DLD1 (cell line): ENCODE measurements at regions not wholly inside any gene's neighbourhood (a gene's known extent, or its start where the extent isn't known, plus 50 kb on each side); places are given as distances from the start of the nearest gene placed in this dataset.

Experiments used
- in situ Hi-C: cut with HindIII; loops from 2 replicates; pipeline ENCODE4 v1.10.0; 2017; ENCODE audit warnings: low sequenced_read_pairs

- in situ Hi-C loops = no loop called here
Measured at GRCh38 chr3:194768586-194768985, 82.9 kb downstream of the FAM43A start.

GRCh38 chr3:194769020-194769643 lies 83.4 kb downstream of the FAM43A start:
- in situ Hi-C loops = no loop called here

DNA sequence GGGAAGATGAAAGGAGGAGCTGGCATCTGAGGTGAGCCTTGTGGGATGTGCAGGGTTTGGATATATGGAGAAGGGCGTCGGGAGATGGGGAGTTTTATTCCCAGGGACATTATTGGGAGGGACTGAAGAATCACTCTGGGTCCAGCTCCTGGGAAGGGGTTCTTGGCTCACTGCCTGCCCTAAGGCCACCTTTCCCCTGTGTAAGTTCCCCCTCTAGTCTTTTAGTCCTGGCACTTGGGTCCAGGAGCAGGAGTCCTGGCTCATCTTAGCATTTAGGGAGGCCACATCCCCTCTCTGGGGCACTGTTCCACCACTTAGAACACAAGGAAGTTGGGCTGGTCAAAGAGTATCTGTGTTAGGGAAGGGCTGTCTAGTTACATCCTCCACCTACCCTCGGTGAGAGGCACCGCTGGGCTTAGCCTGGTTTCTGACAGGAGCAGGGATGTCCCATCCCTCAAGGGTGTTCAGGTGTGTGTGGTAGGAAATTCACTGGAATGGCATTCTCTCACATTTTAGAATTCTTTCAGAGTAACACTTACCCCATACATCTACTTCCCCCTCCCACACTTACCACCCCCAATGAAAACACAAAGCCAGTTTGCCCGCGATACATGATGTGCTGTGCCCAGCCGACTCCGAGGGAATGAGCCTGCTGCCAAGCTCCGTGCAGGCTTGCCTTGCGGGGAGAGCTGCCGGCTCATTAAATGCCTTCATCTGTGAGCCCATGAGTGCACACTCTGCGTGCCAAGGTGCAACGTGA lies 86.7 kb downstream of the FAM43A start:
- in situ Hi-C loops = no loop called here

DNA sequence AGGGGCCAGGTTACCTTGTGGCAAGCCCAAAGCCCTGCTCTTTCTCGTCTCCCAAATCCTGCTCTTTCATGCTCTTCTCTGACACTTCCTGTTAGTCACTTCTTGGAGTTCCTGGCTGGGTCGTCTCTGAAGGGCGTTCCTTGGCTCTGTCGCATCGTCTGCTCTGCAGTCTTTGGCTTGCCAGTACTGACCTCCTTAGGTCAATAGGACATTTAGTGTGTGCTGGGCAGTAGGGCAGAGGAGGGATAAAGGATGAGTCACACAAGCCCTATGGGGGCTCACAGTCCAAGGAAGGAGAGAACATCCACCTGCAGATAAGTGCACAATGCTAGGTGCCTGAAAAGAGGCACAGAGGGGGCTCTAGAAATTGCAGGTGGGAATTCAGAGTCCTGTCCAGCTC lies 87.5 kb downstream of the FAM43A start:
- in situ Hi-C loops = no loop called here

GRCh38 chr3:194773771-194774455 lies 88.2 kb downstream of the FAM43A start:
- in situ Hi-C loops = no loop called here

DNA sequence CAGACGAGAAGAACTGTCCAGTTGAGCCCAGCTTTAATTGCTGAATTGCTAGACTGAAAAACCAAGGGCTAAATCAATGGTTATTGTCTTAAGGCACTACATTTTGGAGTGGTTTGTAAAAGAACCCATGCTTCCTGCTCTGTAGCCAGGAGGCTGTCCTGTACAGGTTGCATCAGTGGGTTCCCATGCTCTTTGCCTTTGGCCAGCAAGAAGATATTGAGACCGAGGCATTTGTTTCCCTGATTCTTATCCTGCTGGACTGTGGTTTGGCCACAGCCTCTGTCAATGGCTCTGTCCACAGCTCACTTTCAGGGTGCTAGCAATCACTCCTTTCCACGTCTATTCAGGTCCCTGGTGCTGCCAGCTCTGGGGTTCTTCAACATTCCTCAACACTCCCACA lies 89.6 kb downstream of the FAM43A start:
- in situ Hi-C loops = no loop called here

- in situ Hi-C loops = no loop called here
Measured at GRCh38 chr3:194775731-194776130, 90.0 kb downstream of the FAM43A start.

DNA sequence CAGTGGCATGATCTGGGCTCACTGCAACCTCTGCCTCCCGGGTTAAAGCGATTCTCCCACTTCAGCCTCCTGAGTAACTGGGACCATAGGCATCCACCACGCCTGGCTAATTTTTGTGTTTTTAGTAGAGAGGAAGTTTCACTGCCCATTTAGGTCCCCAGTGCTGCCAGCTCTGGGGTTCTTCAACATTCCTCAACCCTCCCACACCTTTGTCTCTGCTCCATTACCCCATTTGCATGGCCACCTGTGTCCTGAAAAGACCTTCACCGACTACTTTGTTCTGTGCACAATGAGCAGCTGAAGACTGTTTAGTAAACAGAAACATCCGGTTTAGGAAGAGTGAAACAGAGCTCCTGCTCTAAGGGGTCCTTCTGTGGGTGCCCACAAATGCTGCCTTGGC lies 92.0 kb downstream of the FAM43A start:
- in situ Hi-C loops = no loop called here

- in situ Hi-C loops = no loop called here
Measured at GRCh38 chr3:194779729-194780224, 94.1 kb downstream of the FAM43A start.

- in situ Hi-C loops = no loop called here
Measured at GRCh38 chr3:194780706-194781105, 95.0 kb downstream of the FAM43A start.

- in situ Hi-C loops = no loop called here
Measured at GRCh38 chr3:194781617-194782016, 95.9 kb downstream of the FAM43A start.

- in situ Hi-C loops = no loop called here
Measured at GRCh38 chr3:194782698-194783404, 97.2 kb downstream of the FAM43A start.

- in situ Hi-C loops = no loop called here
Measured at GRCh38 chr3:194784361-194784760, 98.7 kb downstream of the FAM43A start.

DNA sequence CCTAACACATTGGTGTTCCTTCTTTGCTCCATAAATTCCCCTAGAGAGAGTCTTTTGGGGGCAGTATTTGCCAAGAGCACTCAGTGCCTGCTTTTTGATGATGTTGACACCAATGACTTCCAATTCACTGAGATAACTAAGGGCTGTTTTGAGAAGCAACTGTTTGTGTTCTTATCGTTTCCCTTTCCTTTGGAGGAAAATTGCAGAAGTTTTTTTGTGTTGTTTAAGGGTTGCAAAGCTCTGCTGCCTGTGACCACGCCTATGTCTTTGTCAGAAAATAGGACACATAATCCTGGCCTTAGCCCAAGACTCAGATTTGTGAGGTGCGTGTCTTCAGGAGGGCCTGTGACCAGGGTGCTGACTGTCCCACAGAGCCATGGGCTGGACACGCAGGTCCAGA lies 99.6 kb downstream of the FAM43A start:
- in situ Hi-C loops = no loop called here

DNA sequence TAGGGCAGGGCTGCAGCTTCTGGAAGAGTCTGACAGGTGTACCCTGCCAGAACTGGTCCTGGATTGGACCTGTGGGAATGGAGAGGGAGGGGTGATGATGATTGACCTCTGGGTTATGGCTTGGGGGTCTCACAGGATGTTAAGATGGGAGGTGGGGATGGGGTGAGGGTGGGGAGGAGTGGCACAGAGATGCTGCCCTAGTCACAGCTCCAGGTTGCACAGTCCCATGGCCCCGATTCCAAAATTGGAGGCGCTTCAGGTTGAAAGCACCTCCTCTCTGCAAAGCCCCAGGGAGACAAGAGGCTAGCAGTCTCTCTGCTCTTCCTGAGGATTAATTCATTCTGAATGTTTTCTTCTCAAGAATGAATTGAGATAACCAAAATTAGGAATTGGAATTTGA lies 101.4 kb downstream of the FAM43A start:
- in situ Hi-C loops = no loop called here

DNA sequence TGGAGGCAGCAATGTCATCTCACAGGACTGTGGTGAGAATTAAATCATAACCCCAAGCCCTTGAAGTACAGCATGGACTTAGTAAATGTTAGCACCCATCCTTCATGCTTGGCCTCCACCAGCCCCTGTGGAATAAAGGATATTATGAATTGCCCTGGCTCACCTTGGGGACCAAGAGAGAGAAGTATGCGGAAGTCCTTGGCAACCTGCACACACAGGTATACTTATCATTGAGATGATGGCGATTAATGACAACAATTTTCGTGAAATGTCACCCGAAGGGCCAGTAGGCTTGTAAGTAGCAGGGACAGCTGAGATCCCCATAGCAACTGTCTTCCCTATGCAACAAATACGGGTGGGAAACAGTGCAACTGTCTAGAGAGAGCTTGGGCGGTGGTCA lies 102.0 kb downstream of the FAM43A start:
- in situ Hi-C loops = no loop called here

GRCh38 chr3:194792368-194792767 lies 106.7 kb downstream of the FAM43A start:
- in situ Hi-C loops = no loop called here

GRCh38 chr3:194797555-194798250 lies 112.0 kb downstream of the FAM43A start:
- in situ Hi-C loops = no loop called here

DNA sequence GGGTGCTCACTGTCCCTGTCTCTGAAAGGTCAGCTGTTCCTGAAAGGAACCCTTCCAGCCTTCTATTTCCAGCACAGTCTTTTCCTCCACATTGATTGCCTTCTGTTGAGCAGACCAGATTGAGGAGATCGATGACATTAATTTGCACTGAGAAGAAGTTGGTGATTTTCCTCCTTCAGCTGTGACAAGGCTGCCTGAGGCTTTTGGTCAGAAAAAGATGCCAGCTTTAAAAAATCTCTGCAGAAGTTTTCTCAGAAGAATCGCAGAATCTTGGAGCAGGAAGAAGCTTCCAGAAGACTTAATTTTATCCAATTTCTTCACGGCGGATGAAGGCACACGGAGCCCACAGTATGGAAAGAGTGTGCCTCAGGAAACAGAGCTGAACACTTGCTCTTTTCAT lies 112.8 kb downstream of the FAM43A start:
- in situ Hi-C loops = no loop called here

DNA sequence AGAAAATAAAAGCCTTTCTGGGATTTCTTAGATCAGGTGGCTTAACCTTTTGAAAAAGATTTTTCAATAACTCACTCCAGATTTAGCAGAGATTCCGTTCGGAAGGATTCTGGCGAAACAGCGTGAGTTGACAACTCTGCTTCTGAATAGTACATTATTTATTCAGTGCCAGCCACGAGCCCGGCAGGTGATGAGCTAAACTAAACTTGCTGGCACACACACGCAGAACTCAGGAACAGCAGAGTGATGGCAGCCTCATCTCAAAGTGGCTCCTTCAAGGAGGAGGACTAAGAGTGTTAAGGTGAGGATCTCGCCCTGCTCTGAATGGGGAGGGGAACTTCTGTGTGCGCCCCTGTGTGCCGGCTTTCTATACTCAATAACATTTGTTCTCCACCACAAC lies 114.3 kb downstream of the FAM43A start:
- in situ Hi-C loops = no loop called here
